ENCODE measurements at regions not wholly inside any gene's neighbourhood (a gene's known extent, or its start where the extent isn't known, plus 50 kb on each side); places are given as distances from the start of the nearest gene placed in this dataset.

DNA sequence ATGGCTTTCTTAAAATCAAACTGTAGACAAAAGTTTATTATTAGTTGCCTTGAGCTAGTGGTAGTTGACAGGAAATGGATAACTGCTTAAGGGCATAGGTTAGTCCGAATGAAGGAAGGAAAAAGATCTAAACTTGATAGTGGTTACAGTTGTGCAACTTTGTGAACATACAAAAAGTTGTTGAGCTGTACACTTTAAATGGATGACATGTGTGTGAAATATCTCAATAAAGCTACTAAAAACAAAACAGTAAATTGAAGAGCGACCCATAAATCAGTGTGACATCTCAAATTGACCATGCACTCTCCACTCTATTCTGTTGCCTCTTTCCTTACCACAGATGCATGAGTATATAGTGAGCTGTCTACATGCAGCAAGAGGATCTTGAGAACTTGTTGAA lies 1757.8 kb downstream of the PCDH9 start:
- H3K4me3 ChIP-seq (ENCODE audit: low read length): no peak overlapping the region
- H3K36me3 ChIP-seq (ENCODE audit: control insufficient read depth, insufficient read depth, low read length): no peaks in the 10 kb centered on the region
- no peaks in the 10 kb centered on the region for H3K9me3 ChIP-seq (replicated peaks; ENCODE audit: control insufficient read depth, low read depth, low read length)
- no peaks in the 10 kb centered on the region for H3K27me3 ChIP-seq (ENCODE audit: control insufficient read depth, insufficient read depth, low read length)
- H3K4me1 ChIP-seq (ENCODE audit: control insufficient read depth, insufficient read depth, low read length): no peaks in the 10 kb centered on the region
- no CpG with 5 or more reads among the region's 2 CpGs for WGBS (ENCODE audit: insufficient coverage)
- no peak for DNase-seq
- H3K27ac ChIP-seq (ENCODE audit: low read length): no peak overlapping the region

DNA sequence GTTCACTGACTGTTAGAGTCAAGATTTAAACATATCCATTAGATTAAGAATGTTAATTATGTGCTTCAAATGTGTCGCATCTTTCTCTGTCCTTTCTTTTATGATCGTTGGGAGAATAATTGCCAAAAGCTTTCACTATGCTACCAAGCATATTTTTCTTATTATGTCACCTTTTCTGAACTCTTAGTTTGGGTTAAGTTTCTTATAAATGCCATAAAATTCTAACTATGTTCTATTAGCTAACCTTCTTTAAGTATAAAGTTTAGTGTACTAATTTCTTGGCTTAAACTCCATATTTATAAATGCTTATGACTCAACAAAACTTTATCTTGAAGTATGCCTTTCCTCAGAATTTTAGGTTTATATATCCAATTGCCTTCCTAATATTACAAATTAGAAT lies 1759.4 kb downstream of the PCDH9 start:
- no peaks in the 10 kb centered on the region for H3K9me3 ChIP-seq (replicated peaks; ENCODE audit: control insufficient read depth, low read depth, low read length)
- no peaks in the 10 kb centered on the region for H3K27me3 ChIP-seq (ENCODE audit: control insufficient read depth, insufficient read depth, low read length)
- no peaks in the 10 kb centered on the region for H3K4me1 ChIP-seq (ENCODE audit: control insufficient read depth, insufficient read depth, low read length)
- no peak overlapping the region for H3K4me3 ChIP-seq (ENCODE audit: low read length)
- H3K36me3 ChIP-seq (ENCODE audit: control insufficient read depth, insufficient read depth, low read length): no peaks in the 10 kb centered on the region
- no peak overlapping the region for H3K27ac ChIP-seq (ENCODE audit: low read length)
- DNase-seq: no peak
- no CpG with 5 or more reads among the region's 2 CpGs for WGBS (ENCODE audit: insufficient coverage)

DNA sequence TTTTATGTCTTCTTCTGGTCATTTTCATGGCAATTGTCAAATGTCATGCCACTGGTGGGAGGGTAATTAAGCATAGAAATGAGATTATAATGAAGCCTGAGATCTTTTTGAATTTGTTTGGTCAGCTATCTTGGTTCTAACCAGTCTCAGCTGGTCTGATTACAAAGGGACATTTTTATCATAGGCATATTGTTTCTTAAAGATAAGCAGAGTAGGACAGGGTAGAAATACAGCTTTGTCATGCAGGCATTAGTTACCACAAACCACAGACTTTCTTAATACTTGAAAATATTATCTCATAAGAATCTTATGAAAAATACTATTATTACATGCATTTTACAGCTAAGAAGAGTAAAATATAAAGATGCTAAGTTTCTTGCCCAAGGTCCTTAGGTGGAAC lies 1761.5 kb downstream of the PCDH9 start:
- no peaks in the 10 kb centered on the region for H3K36me3 ChIP-seq (ENCODE audit: control insufficient read depth, insufficient read depth, low read length)
- no peaks in the 10 kb centered on the region for H3K4me1 ChIP-seq (ENCODE audit: control insufficient read depth, insufficient read depth, low read length)
- DNase-seq: no peak
- no peaks in the 10 kb centered on the region for H3K27me3 ChIP-seq (ENCODE audit: control insufficient read depth, insufficient read depth, low read length)
- no peak overlapping the region for H3K27ac ChIP-seq (ENCODE audit: low read length)
- H3K4me3 ChIP-seq (ENCODE audit: low read length): no peak overlapping the region
- no peaks in the 10 kb centered on the region for H3K9me3 ChIP-seq (replicated peaks; ENCODE audit: control insufficient read depth, low read depth, low read length)

DNA sequence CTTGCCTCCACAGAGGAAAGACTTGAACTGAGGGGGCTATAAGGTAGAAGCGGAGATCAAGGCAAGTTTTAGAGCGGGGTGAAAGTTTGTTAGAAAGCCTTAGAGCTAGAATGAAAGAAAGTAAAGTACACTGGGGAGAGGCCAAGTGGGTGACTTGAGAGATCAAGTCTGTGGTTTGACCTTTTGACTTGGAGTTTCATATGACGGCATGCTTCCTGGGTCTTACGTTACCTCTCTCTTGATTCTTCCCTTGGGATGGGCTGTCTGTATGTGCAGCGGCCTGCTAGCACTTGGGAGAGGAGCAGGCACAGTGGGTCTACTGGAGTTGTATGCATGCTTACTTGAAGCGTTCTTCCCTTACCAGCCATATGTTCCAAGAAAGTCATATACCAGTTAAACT lies 1768.5 kb downstream of the PCDH9 start:
- H3K27me3 ChIP-seq (ENCODE audit: control insufficient read depth, insufficient read depth, low read length): no peaks in the 10 kb centered on the region
- no peak overlapping the region for H3K27ac ChIP-seq (ENCODE audit: low read length)
- no peak overlapping the region for H3K4me3 ChIP-seq (ENCODE audit: low read length)
- DNase-seq: peak; percentile 13
- H3K9me3 ChIP-seq (replicated peaks; ENCODE audit: control insufficient read depth, low read depth, low read length): no peaks in the 10 kb centered on the region
- 93% methylated on average over 2 of the region's 6 CpGs for WGBS (ENCODE audit: insufficient coverage)
- no peaks in the 10 kb centered on the region for H3K36me3 ChIP-seq (ENCODE audit: control insufficient read depth, insufficient read depth, low read length)
- H3K4me1 ChIP-seq (ENCODE audit: control insufficient read depth, insufficient read depth, low read length): no peaks in the 10 kb centered on the region

DNA sequence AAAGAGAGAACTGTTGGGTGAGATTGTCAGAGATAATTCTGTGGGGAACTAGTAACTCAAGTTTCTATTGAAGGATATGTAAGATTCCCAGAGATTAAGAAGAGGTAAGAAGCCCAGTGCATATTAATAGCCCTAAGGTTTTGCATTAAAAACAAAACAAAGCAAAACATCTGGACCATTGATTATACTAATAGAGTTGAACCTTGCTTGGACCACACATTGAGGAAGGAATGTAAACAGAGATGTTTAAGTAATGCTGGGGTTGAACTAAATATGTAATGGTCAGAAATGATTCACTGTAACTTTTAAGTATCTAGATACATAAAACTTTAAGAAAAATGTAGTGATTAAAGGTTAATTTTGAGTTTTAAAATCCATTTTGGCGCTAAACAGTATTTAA lies 1770.0 kb downstream of the PCDH9 start:
- no CpG with 5 or more reads among the region's 1 CpG for WGBS (ENCODE audit: insufficient coverage)
- no peak overlapping the region for H3K27ac ChIP-seq (ENCODE audit: low read length)
- H3K36me3 ChIP-seq (ENCODE audit: control insufficient read depth, insufficient read depth, low read length): no peaks in the 10 kb centered on the region
- DNase-seq: no peak
- no peaks in the 10 kb centered on the region for H3K9me3 ChIP-seq (replicated peaks; ENCODE audit: control insufficient read depth, low read depth, low read length)
- H3K4me3 ChIP-seq (ENCODE audit: low read length): no peak overlapping the region
- no peaks in the 10 kb centered on the region for H3K27me3 ChIP-seq (ENCODE audit: control insufficient read depth, insufficient read depth, low read length)
- no peaks in the 10 kb centered on the region for H3K4me1 ChIP-seq (ENCODE audit: control insufficient read depth, insufficient read depth, low read length)

DNA sequence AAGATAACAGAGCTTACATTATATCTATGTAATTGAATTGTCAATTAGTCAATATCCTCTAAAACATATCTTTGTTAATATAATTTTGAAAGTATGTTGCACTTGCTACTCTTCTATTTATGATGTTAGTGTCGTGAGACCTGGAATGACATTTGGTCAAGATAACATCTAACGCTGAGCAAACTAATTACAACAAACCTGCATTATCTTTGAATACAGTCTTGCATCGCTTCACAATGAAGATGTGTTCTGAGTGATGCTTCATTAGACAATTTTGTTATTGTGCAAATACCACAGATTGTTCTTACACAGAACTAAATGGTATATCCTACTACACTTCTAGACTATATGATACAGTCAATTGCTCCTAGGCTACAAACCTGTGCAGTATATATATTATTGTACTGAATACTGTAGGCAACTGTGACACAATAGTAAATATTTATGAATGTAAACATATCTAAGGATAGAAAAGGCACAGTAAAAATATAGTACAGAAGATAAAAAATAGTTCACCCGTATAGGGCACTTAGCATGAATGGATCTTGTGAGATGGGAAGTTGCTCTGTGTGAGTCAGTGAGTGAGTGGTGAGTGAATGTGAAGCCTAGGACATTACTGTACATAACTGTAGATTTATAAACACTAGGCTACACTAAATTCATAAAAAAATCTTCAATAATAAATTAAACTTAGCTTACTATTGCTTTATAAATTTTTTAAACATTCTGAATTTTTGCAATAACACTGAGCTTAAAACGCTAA lies 1773.8 kb downstream of the PCDH9 start:
- no peaks in the 10 kb centered on the region for H3K4me1 ChIP-seq (ENCODE audit: control insufficient read depth, insufficient read depth, low read length)
- DNase-seq: no peak
- WGBS (ENCODE audit: insufficient coverage): no CpG with 5 or more reads among the region's 5 CpGs
- H3K9me3 ChIP-seq (replicated peaks; ENCODE audit: control insufficient read depth, low read depth, low read length): no peaks in the 10 kb centered on the region
- H3K4me3 ChIP-seq (ENCODE audit: low read length): no peak overlapping the region
- no peak overlapping the region for H3K27ac ChIP-seq (ENCODE audit: low read length)
- H3K36me3 ChIP-seq (ENCODE audit: control insufficient read depth, insufficient read depth, low read length): no peaks in the 10 kb centered on the region
- no peaks in the 10 kb centered on the region for H3K27me3 ChIP-seq (ENCODE audit: control insufficient read depth, insufficient read depth, low read length)

DNA sequence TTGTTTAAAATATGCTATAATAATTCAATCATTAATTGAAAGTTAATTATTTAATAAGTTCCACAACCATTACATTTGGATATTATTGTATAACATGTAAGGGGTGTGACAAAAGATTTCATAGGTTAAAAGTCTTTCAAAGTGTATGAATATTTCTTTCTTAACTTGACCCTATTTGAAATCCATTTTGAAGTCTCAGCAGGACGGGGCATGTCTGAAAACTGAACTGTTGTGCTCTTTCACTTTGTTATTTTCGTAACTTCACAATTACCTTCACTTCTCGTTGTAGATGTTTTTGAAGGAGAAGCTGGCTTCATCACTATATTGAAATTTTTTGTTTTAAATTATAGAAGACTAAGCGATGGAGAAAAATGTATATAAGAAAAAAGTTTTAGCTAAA lies 1775.7 kb downstream of the PCDH9 start:
- Histone ChIP-seq H3K27me3 (ENCODE audit: control insufficient read depth, insufficient read depth, low read length) (no peaks in the 10 kb centered on the region), H3K4me3 (ENCODE audit: low read length) (no peak overlapping the region), H3K9me3 (replicated peaks; ENCODE audit: control insufficient read depth, low read depth, low read length) (no peaks in the 10 kb centered on the region), H3K36me3 (ENCODE audit: control insufficient read depth, insufficient read depth, low read length) (no peaks in the 10 kb centered on the region), H3K4me1 (ENCODE audit: control insufficient read depth, insufficient read depth, low read length) (no peaks in the 10 kb centered on the region), H3K27ac (ENCODE audit: low read length) (no peak overlapping the region)
- no CpG with 5 or more reads among the region's 4 CpGs for WGBS (ENCODE audit: insufficient coverage)
- DNase-seq: no peak

DNA sequence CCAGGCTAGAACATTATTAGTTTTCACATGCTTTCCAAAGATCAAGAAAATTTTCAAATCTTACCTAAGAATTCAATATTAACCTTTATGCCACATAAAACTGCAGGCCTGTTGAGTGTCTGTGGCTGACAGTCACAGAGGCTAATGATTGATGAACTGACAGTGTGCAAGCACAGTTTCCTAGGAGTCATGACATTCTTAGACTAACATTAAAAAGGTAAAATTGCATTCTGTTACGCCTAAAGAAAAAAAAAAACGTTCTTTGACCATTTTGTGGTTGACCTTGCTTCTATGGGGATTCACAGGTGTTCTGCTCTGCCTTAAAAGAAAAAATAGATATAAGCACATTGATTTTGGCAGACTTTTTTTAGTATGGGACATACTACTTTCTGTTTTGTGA lies 1776.2 kb downstream of the PCDH9 start:
- Histone ChIP-seq H3K27me3 (ENCODE audit: control insufficient read depth, insufficient read depth, low read length) (no peaks in the 10 kb centered on the region), H3K36me3 (ENCODE audit: control insufficient read depth, insufficient read depth, low read length) (no peaks in the 10 kb centered on the region), H3K4me3 (ENCODE audit: low read length) (no peak overlapping the region), H3K4me1 (ENCODE audit: control insufficient read depth, insufficient read depth, low read length) (no peaks in the 10 kb centered on the region), H3K9me3 (replicated peaks; ENCODE audit: control insufficient read depth, low read depth, low read length) (no peaks in the 10 kb centered on the region), H3K27ac (ENCODE audit: low read length) (no peak overlapping the region)
- no peak for DNase-seq
- WGBS (ENCODE audit: insufficient coverage): no CpG with 5 or more reads among the region's 2 CpGs

DNA sequence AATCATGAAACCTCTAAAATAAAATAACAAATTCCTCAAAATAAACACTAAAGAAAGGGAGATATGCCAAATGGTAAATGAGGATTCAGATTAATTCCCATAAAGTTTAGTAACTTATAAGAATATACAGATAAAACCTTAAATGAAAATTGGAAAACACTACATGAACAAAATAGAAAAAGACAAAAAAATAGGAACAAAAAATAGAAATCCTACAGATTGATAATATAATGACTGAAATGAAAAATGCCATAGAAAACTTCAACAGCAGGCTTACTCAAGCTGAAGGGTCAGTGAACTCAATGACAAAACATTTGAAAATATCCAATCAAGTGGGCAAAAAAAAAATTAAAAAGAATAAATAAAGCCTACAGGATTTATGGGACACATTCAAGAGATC lies 1784.8 kb downstream of the PCDH9 start:
- Histone ChIP-seq H3K36me3 (ENCODE audit: control insufficient read depth, insufficient read depth, low read length) (no peaks in the 10 kb centered on the region), H3K27me3 (ENCODE audit: control insufficient read depth, insufficient read depth, low read length) (no peaks in the 10 kb centered on the region), H3K4me1 (ENCODE audit: control insufficient read depth, insufficient read depth, low read length) (no peaks in the 10 kb centered on the region), H3K9me3 (replicated peaks; ENCODE audit: control insufficient read depth, low read depth, low read length) (peaks cover 13% of the 10 kb centered on the region), H3K27ac (ENCODE audit: low read length) (no peak overlapping the region), H3K4me3 (ENCODE audit: low read length) (no peak overlapping the region)
- no peak for DNase-seq

DNA sequence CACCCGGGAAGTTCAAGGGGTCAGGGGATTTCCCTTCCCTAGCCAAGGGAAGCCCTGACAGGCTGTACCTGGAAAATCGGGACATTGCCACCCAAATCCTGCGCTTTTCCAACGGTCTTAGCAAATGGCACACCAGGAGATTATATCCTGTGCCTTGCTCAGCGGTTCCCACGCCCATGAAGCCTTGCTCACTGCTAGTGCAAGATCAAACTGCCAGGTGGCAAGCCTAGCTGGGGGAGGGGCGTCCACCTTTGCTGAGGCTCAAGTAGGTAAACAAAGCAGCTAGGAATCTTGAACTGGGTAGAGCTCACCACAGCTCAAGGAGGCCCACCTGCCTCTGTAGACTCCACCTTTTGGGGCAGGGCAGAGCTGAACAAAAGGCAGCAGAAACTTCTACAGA lies 1794.5 kb downstream of the PCDH9 start:
- Histone ChIP-seq H3K4me1 (ENCODE audit: control insufficient read depth, insufficient read depth, low read length) (no peaks in the 10 kb centered on the region), H3K4me3 (ENCODE audit: low read length) (no peak overlapping the region), H3K9me3 (replicated peaks; ENCODE audit: control insufficient read depth, low read depth, low read length) (peaks cover 8% of the 10 kb centered on the region), H3K27ac (ENCODE audit: low read length) (no peak overlapping the region), H3K36me3 (ENCODE audit: control insufficient read depth, insufficient read depth, low read length) (no peaks in the 10 kb centered on the region), H3K27me3 (ENCODE audit: control insufficient read depth, insufficient read depth, low read length) (no peaks in the 10 kb centered on the region)
- DNase-seq: no peak
- WGBS (ENCODE audit: insufficient coverage): 89% methylated on average over 7 of the region's 7 CpGs

DNA sequence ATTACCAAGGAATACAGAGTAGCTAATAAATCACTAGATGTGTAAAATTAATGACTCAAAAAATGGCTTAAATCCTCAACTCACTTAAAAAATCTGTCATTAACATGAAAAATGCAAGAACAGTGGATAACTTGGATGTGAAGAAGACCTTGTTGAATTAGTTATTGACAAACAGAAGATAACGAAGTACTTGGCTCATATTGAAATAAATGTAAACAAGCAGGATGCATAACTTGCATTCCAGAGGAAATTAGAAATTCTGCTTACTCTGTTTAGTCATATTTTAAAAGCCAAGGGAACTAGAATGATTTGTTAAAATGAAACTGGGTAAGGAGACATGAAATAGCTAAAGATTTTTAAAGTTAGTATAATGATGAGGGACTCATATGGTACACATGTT lies 1812.2 kb downstream of the PCDH9 start:
- WGBS (ENCODE audit: insufficient coverage): no CpG with 5 or more reads among the region's 1 CpG
- Histone ChIP-seq H3K27ac (ENCODE audit: low read length) (no peak overlapping the region), H3K36me3 (ENCODE audit: control insufficient read depth, insufficient read depth, low read length) (no peaks in the 10 kb centered on the region), H3K9me3 (replicated peaks; ENCODE audit: control insufficient read depth, low read depth, low read length) (no peaks in the 10 kb centered on the region), H3K4me1 (ENCODE audit: control insufficient read depth, insufficient read depth, low read length) (no peaks in the 10 kb centered on the region), H3K4me3 (ENCODE audit: low read length) (no peak overlapping the region), H3K27me3 (ENCODE audit: control insufficient read depth, insufficient read depth, low read length) (no peaks in the 10 kb centered on the region)
- DNase-seq: no peak
